Thymus (tissue), 11 donors: ENCODE measurements at regions not wholly inside any gene's neighbourhood (a gene's known extent, or its start where the extent isn't known, plus 50 kb on each side); places are given as distances from the start of the nearest gene placed in this dataset.

Experiments
- DNase-seq, 9 donors: peaks; one replicate each; pipeline ENCODE4 v3.0.0-alpha.2; 2013; ENCODE audit warnings: low spot score in 9 of 9, low read depth in 6 of 9, missing footprints in 1 of 9
- H3K27ac ChIP-seq, 2 donors: one replicate each; pipeline ENCODE4 v1.5.1; 2013; ENCODE audit warnings: control low read depth in 1 of 2, low read depth in 1 of 2, low read length in 1 of 2, mild to moderate bottlenecking in 1 of 2, moderate library complexity in 1 of 2
- H3K27me3 ChIP-seq, 2 donors: one replicate each; pipeline ENCODE4 v1.5.1; 2013; ENCODE audit warnings: low read length in 1 of 2; ENCODE audit not compliant: control insufficient read depth in 2 of 2, insufficient read depth in 1 of 2
- H3K36me3 ChIP-seq, 2 donors: one replicate each; pipeline ENCODE4 v1.5.1; 2013; ENCODE audit warnings: low read length in 1 of 2, mild to moderate bottlenecking in 1 of 2, moderate library complexity in 1 of 2; ENCODE audit not compliant: control insufficient read depth in 2 of 2, insufficient read depth in 2 of 2
- H3K4me1 ChIP-seq, 2 donors: one replicate each; pipeline ENCODE4 v1.5.1; 2013; ENCODE audit warnings: low read length in 2 of 2; ENCODE audit not compliant: control insufficient read depth in 2 of 2, insufficient read depth in 2 of 2
- H3K4me3 ChIP-seq, 2 donors: one replicate each; pipeline ENCODE4 v1.5.1; 2013; ENCODE audit warnings: low read length in 2 of 2, control low read depth in 1 of 2, mild to moderate bottlenecking in 1 of 2
- H3K9me3 ChIP-seq, 2 donors: one replicate each; pipeline ENCODE4 v1.5.1; 2013; ENCODE audit warnings: low read length in 1 of 2, mild to moderate bottlenecking in 1 of 2; ENCODE audit not compliant: control insufficient read depth in 2 of 2, insufficient read depth in 1 of 2
- WGBS: extraction: QIAGEN DNeasy Blood & Tissue Kit; methylation state at CpG from one replicate; pipeline ENCODE4 v1.1.7; 2013; 5-methylcytosine and 5-hydroxymethylcytosine counted together
- donor health status: healthy.

DNA sequence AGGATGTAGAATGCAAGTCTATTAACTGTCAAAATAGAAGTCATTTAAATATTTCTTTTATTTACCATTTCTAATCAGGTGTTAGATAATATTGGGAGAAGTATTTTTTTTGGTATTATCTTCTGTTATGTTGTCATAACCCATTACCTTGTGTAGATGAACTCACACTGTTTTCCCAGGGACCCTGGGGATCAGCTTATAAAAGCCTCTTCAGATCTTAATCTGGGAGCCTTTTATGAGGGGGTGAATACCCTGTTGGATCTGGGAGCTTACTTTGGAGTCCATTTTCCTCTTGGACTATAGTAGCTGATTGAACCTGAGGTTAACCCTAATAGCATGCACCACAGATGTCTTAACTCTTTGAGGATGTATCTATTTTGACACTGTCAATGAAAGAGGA lies 176.3 kb upstream of the ATP2B1 start:
- H3K36me3 ChIP-seq = no peaks in the 10 kb centered on the region
- no peak overlapping the region for H3K4me3 ChIP-seq
- DNase-seq = no peak
- H3K4me1 ChIP-seq = peaks cover 5 to 8% of the 10 kb centered on the region in 2 donors
- no peaks in the 10 kb centered on the region for H3K9me3 ChIP-seq
- no peak overlapping the region for H3K27ac ChIP-seq
- H3K27me3 ChIP-seq = no peaks in the 10 kb centered on the region

DNA sequence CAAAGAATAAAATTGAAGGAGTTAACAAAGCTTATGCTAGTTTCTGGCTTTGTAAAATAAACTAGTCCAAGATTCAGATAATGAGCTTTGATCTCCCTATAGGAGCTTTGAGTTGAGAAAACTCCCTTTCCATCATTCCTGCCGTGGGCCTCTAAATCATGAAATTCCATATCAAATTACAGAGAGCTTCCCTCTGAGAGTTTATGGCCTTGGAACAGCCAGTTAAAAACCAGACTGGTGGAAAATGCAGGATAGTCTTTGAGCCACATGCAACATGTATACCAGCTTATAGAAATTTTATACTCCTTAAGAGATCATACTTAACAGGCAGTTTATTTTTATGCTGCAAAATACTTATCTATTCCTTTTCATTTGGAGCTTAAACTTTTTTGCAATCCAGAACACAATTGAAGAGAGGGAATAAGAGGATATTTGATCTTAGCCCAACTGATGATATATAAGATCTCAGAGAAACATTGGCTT lies 175.8 kb upstream of the ATP2B1 start:
- Histone ChIP-seq H3K4me1 (peaks cover 5 to 8% of the 10 kb centered on the region in 2 donors), H3K4me3 (no peak overlapping the region), H3K36me3 (no peaks in the 10 kb centered on the region), H3K27ac (no peak overlapping the region), H3K27me3 (no peaks in the 10 kb centered on the region), H3K9me3 (no peaks in the 10 kb centered on the region)
- no peak for DNase-seq
- WGBS = 95% methylated on average over 1 of the region's 1 CpG

DNA sequence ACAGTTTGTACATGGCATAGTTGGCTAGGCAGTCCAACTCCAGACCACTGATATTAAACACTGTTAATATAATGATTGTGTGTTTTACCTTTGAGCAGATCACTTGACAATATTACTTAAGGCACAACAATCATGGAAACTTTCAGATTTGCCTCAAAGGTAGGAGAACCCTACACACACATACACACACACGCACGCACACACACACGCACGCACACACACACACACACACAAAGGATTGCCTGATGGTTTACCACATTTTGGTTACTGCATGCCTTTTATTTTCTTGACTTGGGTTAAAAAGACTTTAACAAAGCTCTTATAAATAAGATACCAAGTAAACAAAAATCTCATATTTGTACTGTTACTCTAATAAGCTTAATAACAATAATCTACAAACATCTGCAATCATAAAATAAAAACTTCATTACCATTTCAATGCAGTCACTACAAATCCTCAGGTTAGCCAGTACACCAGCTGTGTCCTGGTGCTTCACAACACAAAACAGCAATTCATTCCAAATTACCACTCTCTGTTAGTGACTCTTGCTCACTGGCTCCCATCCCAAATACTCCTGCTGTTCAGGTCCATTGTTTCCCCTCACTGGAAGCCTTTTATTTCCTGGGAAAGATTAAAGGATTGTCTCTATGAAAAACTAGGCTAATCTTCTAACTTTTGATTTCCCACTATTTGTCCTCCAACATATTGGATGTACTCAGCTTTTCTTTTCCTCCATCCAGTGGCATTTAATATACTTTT lies 175.2 kb upstream of the ATP2B1 start:
- no peaks in the 10 kb centered on the region for H3K9me3 ChIP-seq
- no peaks in the 10 kb centered on the region for H3K36me3 ChIP-seq
- no peaks in the 10 kb centered on the region for H3K27me3 ChIP-seq
- no peak for DNase-seq
- H3K27ac ChIP-seq = no peak overlapping the region
- 97% methylated on average over 4 of the region's 4 CpGs for WGBS
- no peak overlapping the region for H3K4me3 ChIP-seq
- peaks cover 5 to 8% of the 10 kb centered on the region in 2 donors for H3K4me1 ChIP-seq

DNA sequence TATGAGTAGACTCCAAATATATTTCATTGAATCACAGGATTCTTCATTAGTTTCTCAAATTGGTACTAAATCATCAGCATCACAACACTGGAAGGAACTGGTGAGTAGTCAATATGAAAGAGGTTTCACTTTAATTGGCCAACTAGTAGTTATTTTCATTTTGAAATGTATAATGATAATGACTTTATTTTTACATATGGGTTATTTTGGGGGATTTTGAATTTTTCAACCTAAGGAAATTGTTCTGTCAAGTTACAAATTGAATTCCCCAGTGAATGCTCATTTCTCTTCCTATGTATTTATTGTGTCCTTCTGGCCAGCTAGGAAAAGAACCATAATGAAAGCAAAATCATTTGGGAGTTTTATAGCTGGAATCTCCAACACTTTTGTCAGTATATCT lies 174.2 kb upstream of the ATP2B1 start:
- no peak overlapping the region for H3K4me3 ChIP-seq
- H3K9me3 ChIP-seq = no peaks in the 10 kb centered on the region
- peaks cover 5 to 8% of the 10 kb centered on the region in 2 donors for H3K4me1 ChIP-seq
- no peak for DNase-seq
- no peaks in the 10 kb centered on the region for H3K27me3 ChIP-seq
- no peaks in the 10 kb centered on the region for H3K36me3 ChIP-seq
- no peak overlapping the region for H3K27ac ChIP-seq

DNA sequence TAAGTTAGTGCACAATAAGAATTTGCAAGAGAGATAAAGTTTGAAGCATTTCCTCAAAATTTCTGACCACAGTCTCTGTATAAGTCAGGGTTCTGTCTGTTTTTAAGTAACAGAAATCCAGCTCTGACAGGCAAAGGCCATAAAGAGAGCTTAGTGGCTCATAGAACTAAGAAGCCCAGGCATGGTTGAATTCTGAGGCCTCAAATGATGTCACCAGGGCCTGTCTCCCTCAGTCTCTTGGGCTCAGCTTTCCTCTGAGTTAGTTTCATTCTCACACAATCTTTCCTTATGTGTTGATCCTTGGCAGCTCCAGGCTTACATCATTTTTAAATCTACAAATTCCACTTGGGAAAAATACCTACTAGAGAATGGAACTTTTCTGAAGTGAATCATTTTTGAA lies 173.4 kb upstream of the ATP2B1 start:
- no peak for DNase-seq
- H3K4me1 ChIP-seq = peaks cover 5 to 8% of the 10 kb centered on the region in 2 donors
- no peak overlapping the region for H3K4me3 ChIP-seq
- no peaks in the 10 kb centered on the region for H3K27me3 ChIP-seq
- no peak overlapping the region for H3K27ac ChIP-seq
- no peaks in the 10 kb centered on the region for H3K36me3 ChIP-seq
- no peaks in the 10 kb centered on the region for H3K9me3 ChIP-seq

DNA sequence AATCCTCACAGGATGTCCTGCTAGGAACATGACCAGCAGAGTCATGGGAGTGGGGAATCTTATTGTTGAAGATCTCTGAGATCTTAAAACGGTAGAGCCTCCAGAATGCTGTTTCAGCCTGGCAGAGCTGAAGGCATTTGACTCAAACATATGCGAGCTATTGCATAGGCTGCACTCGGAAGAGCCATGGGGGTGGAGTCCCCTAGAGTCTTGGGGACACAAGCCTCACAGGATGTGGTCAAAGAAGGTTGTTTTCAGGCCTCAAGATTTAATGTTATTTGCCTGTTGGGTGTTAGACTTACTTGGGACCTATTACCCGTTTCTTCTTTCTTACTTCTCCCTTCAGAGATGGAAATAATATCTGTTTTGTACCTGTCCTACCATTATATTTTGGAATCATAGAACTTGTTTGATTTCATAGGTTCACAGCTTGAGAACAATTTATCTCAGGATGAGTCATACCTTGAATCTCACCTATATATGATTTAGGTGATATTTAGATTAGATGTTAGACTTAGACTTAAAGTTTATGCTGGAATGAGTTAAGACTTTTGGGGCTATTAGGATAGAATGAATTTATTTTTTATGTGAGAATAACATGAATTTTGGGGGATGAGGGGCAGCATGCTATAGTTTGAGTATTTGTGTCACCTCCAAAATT lies 172.2 kb upstream of the ATP2B1 start:
- Histone ChIP-seq H3K4me1 (peaks cover 5 to 8% of the 10 kb centered on the region in 2 donors), H3K4me3 (no peak overlapping the region), H3K27ac (peak overlapping the region; percentile 28 to 76), H3K36me3 (no peaks in the 10 kb centered on the region), H3K9me3 (no peaks in the 10 kb centered on the region), H3K27me3 (no peaks in the 10 kb centered on the region)
- DNase-seq = peak in 6 of 9 donors; percentile 35 to 86 (median 55)
- 16% methylated on average over 4 of the region's 4 CpGs for WGBS

DNA sequence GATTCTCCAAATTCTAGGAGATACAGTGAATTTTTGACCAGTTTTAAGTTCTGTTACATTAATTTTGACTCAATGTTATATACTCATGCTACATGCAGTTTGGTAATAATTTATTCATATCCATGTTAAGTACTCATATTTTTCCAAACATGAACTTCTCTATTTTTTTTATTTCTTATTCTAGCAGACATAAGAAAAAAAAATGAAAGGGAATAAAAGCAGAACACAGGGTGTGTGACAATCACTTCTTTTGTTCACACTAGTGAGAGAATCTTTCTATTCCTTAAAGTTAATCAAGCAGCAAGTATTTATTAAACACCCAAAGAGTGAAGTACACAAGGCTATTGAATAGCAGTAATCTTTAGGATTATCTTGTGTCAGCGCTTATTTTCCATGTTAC lies 171.1 kb upstream of the ATP2B1 start:
- 97% methylated on average over 1 of the region's 1 CpG for WGBS
- Histone ChIP-seq H3K4me3 (no peak overlapping the region), H3K4me1 (peaks cover 5 to 8% of the 10 kb centered on the region in 2 donors), H3K36me3 (no peaks in the 10 kb centered on the region), H3K9me3 (no peaks in the 10 kb centered on the region), H3K27me3 (no peaks in the 10 kb centered on the region), H3K27ac (no peak overlapping the region)
- no peak for DNase-seq

DNA sequence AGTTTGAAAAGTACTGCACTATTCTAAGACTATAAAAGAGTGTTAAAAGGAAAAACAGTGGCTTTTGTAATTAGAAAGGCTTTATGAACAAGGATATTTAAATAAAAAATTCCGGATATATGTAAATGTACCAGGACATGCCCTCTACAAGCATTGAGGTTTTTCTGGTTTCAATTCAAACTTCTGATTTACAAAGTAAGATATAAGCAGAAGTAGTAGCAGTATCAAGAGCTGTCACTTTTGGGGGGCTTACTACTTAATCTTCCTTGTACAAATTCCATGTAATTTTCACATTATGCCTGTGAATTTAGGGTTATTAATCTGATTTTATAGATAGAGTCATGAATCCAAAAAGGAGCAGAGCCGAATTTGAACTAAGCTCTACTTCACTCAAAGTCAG lies 170.3 kb upstream of the ATP2B1 start:
- H3K4me1 ChIP-seq = peaks cover 5 to 8% of the 10 kb centered on the region in 2 donors
- no peak overlapping the region for H3K4me3 ChIP-seq
- no peaks in the 10 kb centered on the region for H3K27me3 ChIP-seq
- no peaks in the 10 kb centered on the region for H3K36me3 ChIP-seq
- H3K9me3 ChIP-seq = no peaks in the 10 kb centered on the region
- 69% methylated on average over 2 of the region's 2 CpGs for WGBS
- no peak overlapping the region for H3K27ac ChIP-seq
- DNase-seq = no peak

DNA sequence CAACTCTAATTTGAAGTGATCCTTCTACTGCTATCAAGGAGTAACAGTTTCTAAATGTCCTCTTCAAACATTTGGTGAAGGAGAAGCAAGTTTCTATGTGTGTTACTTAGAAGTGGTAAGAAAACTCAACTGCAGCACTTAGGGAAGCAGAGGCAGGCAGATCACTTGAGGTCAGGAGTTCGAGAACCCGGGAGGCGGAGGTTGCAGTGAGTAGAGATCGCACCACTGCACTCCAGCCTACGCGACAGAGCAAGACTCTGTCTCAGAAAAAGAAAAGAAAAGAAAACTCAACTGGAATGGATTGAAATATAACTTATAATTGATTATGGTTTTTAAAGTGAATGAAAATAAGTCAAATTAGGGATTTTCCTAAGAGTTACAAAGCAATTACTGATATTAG lies 169.7 kb upstream of the ATP2B1 start:
- 96% methylated on average over 6 of the region's 6 CpGs for WGBS
- Histone ChIP-seq H3K27me3 (no peaks in the 10 kb centered on the region), H3K9me3 (no peaks in the 10 kb centered on the region), H3K36me3 (no peaks in the 10 kb centered on the region), H3K4me1 (peaks cover 5 to 8% of the 10 kb centered on the region in 2 donors), H3K4me3 (no peak overlapping the region), H3K27ac (no peak overlapping the region)
- no peak for DNase-seq
